ENCODE measurements at regions not wholly inside any gene's neighbourhood (a gene's known extent, or its start where the extent isn't known, plus 50 kb on each side); places are given as distances from the start of the nearest gene placed in this dataset.

DNA sequence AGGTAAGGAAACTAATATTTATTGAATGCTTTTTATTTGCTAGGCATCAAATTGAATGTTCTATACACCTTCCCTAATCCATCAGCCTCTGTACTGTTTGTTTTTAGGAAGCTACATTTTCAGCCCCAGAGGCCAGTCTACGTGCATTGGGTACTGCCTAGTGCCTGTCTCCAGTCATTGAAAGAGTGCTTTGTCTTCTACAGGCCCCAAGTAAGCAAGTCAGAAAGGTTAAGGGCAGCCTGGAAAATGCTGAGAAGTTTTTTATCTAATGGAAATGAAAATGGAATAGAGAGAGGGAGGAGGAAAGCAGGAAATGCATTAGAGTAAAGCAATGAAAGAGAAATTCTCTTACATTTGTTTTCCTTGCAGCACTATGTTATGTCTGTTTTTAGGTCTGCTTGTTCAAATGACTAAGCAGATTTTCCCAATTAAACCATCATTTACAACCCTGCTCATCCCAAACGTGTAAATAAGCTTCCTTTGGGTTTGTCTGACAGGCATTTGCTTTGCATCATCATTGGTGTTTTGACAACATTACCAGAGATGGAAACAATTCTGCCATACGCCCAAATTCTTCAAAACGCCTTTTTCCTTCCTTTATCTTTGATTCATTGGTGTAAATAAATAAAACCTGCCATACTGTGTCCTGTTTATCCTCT lies 116.0 kb upstream of the GOT2 start (continued):
- TF ChIP-seq ZNF592 (IDR thresholded peaks at IDR 0.05) (no peak), MTA2 (IDR thresholded peaks at IDR 0.05; ENCODE audit: low read depth) (no peak), SREBF1 (IDR thresholded peaks at IDR 0.05; ENCODE audit: low read length) (no peak)
- TF ChIP-seq, protein P1, sequence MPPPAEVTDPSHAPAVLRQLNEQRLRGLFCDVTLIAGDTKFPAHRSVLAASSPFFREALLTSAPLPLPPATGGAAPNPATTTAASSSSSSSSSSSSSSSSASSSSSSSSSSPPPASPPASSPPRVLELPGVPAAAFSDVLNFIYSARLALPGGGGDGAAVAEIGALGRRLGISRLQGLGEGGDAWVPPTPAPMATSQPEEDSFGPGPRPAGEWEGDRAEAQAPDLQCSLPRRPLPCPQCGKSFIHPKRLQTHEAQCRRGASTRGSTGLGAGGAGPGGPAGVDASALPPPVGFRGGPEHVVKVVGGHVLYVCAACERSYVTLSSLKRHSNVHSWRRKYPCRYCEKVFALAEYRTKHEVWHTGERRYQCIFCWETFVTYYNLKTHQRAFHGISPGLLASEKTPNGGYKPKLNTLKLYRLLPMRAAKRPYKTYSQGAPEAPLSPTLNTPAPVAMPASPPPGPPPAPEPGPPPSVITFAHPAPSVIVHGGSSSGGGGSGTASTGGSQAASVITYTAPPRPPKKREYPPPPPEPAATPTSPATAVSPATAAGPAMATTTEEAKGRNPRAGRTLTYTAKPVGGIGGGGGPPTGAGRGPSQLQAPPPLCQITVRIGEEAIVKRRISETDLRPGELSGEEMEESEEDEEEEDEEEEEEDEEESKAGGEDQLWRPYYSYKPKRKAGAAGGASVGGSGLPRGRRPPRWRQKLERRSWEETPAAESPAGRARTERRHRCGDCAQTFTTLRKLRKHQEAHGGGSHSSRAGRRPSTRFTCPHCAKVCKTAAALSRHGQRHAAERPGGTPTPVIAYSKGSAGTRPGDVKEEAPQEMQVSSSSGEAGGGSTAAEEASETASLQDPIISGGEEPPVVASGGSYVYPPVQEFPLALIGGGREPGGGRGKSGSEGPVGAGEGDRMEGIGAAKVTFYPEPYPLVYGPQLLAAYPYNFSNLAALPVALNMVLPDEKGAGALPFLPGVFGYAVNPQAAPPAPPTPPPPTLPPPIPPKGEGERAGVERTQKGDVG (CRISPR knock-in tag; IDR thresholded peaks at IDR 0.05), result no peak

DNA sequence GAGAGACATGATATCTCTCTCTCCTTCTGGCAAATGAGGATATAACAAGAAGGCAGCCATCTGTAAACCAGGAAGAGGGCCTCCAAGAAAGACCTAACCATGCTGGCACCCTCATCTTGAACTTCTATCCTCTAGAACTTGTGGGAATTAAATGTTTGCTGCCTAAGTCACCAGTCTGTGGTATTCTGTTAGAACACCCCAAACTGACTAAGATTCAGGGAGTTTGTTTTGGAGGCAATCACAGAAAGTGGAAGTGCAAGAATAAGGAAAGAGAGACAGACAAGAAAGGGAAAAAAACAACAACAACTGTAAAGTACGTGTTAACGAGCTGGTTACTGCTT lies 114.5 kb upstream of the GOT2 start:
- ATAC-seq (no peak), FAIRE-seq (no peak), DNase-seq (ENCODE audit: low read depth, low spot score) (no peak)
- H3K36me3 ChIP-seq (ENCODE audit: control insufficient read depth in 2 of 2, insufficient read depth in 2 of 2, low read length in 1 of 2), result no peaks in the 10 kb centered on the region
- SMC1A ChIA-PET (ENCODE audit: uncharacterized antibody, unreplicated experiment), result interaction anchor here (1.9 kb wide), 1 partner anchor 37 kb away, joined by 10 read pairs; no protein-coding TSS in a partner anchor
- no peaks in the 10 kb centered on the region for H3K79me2 ChIP-seq (ENCODE audit: control insufficient read depth, insufficient read depth, low read length)
- no peaks in the 10 kb centered on the region for H3K27me3 ChIP-seq (replicated peaks in 1 of 2; ENCODE audit: control insufficient read depth in 2 of 2, insufficient read depth in 2 of 2, low read length in 1 of 2)
- H3K9ac ChIP-seq (ENCODE audit: control insufficient read depth, insufficient read depth, low read length), result no peak overlapping the region
- H3K27ac ChIP-seq (ENCODE audit: control insufficient read depth, insufficient read depth), result no peak overlapping the region
- intact Hi-C loops (cut with micrococcal nuclease; ENCODE audit: unreplicated experiment), result loop anchor here (10.0 kb wide), 4 partner anchors 196 to 1356 kb away; no protein-coding TSS in a partner anchor
- H3K4me1 ChIP-seq (ENCODE audit: control insufficient read depth, insufficient read depth, low read length), result no peaks in the 10 kb centered on the region; the same call in 1 of the 2 replicates
- in situ Hi-C loops (cut with MboI), result no loop called here
- RAD21 ChIA-PET (ENCODE audit: unreplicated experiment), result interaction anchor here (1.0 kb wide), 1 partner anchor 98 kb away, joined by 3 read pairs; no protein-coding TSS in a partner anchor
- no peaks in the 10 kb centered on the region for H4K20me1 ChIP-seq (ENCODE audit: control insufficient read depth, insufficient read depth)
- no peak for TF ChIP-seq TARDBP (IDR thresholded peaks at IDR 0.05; ENCODE audit: borderline replicate concordance)
- 43% methylated on average over 2 of the region's 2 CpGs for WGBS (ENCODE audit: insufficient coverage, insufficient replicate concordance, low lambda C conversion rate, missing lambda C conversion rate)
- CTCF ChIA-PET, result no interaction called here
- no peak overlapping the region for H2AFZ ChIP-seq (ENCODE audit: control insufficient read depth, low read depth, low read length)
- H3K4me2 ChIP-seq (ENCODE audit: control insufficient read depth, insufficient read depth), result no peak overlapping the region
- POLR2A ChIA-PET, result no interaction called here
- no peaks in the 10 kb centered on the region for H3K9me3 ChIP-seq (replicated peaks; ENCODE audit: control insufficient read depth, insufficient read depth, low read length)
- H3K4me3 ChIP-seq, result no peak overlapping the region
- BruUV-seq (replicated peaks), result no TSS peak
